ENCODE measurements at regions not wholly inside any gene's neighbourhood (a gene's known extent, or its start where the extent isn't known, plus 50 kb on each side); places are given as distances from the start of the nearest gene placed in this dataset.

DNA sequence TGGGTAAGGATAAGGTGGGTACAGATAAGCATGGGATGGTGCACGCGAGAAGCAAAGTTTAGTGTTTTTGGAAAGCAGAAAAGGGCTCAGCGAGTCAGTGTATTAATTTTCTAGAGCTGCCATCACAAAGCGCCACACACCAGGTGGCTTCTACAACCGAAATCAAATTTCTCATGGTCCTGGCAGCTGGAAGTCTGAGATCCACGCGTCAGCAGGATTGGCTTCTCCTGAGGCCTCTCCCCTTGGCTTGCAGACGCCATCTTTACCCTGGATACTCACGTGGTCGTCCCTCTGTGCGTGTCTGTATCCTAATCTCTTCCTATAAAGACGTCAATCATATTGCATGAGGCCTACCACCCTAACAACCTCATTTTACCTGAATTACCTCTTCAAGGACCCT, 51.5 kb upstream of the USP29 start:
- H4K20me1 ChIP-seq (replicated peaks; ENCODE audit: control insufficient read depth, insufficient read depth, low read length): no peaks in the 10 kb centered on the region
- no peaks in the 10 kb centered on the region for H3K9me1 ChIP-seq (ENCODE audit: control insufficient read depth, insufficient read depth, low read length)
- no peak overlapping the region for H3K4me2 ChIP-seq (ENCODE audit: insufficient read depth, low read length)
- CTCF ChIA-PET (ENCODE audit: low intra/inter-chr PET ratio): no interaction called here
- no peak overlapping the region for H3K4me3 ChIP-seq
- no TSS peak for BruUV-seq (replicated peaks)
- H2AFZ ChIP-seq (ENCODE audit: low read depth, low read length): no peak overlapping the region
- WGBS (ENCODE audit: insufficient coverage, low coverage, missing lambda C conversion rate): 1% methylated on average over 12 of the region's 12 CpGs
- FAIRE-seq: no peak
- H3K36me3 ChIP-seq (ENCODE audit: control insufficient read depth, insufficient read depth, low read length): no peaks in the 10 kb centered on the region
- intact Hi-C loops (cut with micrococcal nuclease): no loop called here
- H3K27ac ChIP-seq (ENCODE audit: extremely low read depth, low read depth, low read length): no peak overlapping the region
- no peak for ATAC-seq
- in situ Hi-C loops (cut with MboI): no loop called here
- POLR2A ChIA-PET: no interaction called here
- no peak overlapping the region for H3K9ac ChIP-seq (ENCODE audit: insufficient read depth in 1 of 2, low read depth in 2 of 2, low read length in 2 of 2)
- H3K4me1 ChIP-seq (replicated peaks in 1 of 2; ENCODE audit: control insufficient read depth in 2 of 2, insufficient read depth in 2 of 2, low read length in 2 of 2): no peaks in the 10 kb centered on the region
- H3K9me3 ChIP-seq (replicated peaks; ENCODE audit: control insufficient read depth, insufficient read depth, low read depth, low read length): no peaks in the 10 kb centered on the region; the same call in 1 of the 2 replicates
- TF ChIP-seq, protein P1, sequence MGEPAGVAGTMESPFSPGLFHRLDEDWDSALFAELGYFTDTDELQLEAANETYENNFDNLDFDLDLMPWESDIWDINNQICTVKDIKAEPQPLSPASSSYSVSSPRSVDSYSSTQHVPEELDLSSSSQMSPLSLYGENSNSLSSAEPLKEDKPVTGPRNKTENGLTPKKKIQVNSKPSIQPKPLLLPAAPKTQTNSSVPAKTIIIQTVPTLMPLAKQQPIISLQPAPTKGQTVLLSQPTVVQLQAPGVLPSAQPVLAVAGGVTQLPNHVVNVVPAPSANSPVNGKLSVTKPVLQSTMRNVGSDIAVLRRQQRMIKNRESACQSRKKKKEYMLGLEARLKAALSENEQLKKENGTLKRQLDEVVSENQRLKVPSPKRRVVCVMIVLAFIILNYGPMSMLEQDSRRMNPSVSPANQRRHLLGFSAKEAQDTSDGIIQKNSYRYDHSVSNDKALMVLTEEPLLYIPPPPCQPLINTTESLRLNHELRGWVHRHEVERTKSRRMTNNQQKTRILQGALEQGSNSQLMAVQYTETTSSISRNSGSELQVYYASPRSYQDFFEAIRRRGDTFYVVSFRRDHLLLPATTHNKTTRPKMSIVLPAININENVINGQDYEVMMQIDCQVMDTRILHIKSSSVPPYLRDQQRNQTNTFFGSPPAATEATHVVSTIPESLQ (CRISPR knock-in tag; IDR thresholded peaks at IDR 0.05): no peak
- no peak for TF ChIP-seq CBX8 (IDR thresholded peaks at IDR 0.05; ENCODE audit: borderline replicate concordance, extremely low read depth, low read depth, low read length, poor library complexity, severe bottlenecking)
- no peak for TF ChIP-seq SMARCC2 (IDR thresholded peaks at IDR 0.05; ENCODE audit: low read depth)
- TF ChIP-seq, protein P2, sequence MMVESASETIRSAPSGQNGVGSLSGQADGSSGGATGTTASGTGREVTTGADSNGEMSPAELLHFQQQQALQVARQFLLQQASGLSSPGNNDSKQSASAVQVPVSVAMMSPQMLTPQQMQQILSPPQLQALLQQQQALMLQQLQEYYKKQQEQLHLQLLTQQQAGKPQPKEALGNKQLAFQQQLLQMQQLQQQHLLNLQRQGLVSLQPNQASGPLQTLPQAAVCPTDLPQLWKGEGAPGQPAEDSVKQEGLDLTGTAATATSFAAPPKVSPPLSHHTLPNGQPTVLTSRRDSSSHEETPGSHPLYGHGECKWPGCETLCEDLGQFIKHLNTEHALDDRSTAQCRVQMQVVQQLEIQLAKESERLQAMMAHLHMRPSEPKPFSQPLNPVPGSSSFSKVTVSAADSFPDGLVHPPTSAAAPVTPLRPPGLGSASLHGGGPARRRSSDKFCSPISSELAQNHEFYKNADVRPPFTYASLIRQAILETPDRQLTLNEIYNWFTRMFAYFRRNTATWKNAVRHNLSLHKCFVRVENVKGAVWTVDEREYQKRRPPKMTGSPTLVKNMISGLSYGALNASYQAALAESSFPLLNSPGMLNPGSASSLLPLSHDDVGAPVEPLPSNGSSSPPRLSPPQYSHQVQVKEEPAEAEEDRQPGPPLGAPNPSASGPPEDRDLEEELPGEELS (CRISPR knock-in tag; IDR thresholded peaks at IDR 0.05; ENCODE audit: borderline replicate concordance): no peak
- TF ChIP-seq ZNF785 (CRISPR knock-in tag; IDR thresholded peaks at IDR 0.05): no peak
- TF ChIP-seq TBP (optimal IDR thresholded peaks at IDR 0.05; ENCODE audit: low read depth, low read length): no peak
- TF ChIP-seq ZBTB7A (IDR thresholded peaks at IDR 0.05; ENCODE audit: borderline replicate concordance, control insufficient read depth, low read depth, low read length): no peak
- no peak for TF ChIP-seq HDGF (IDR thresholded peaks at IDR 0.05)
- no peak for TF ChIP-seq ATF7 (IDR thresholded peaks at IDR 0.05)
- TF ChIP-seq HMG20A (CRISPR knock-in tag; conservative IDR thresholded peaks at IDR 0.05): no peak
- TF ChIP-seq, protein P3, sequence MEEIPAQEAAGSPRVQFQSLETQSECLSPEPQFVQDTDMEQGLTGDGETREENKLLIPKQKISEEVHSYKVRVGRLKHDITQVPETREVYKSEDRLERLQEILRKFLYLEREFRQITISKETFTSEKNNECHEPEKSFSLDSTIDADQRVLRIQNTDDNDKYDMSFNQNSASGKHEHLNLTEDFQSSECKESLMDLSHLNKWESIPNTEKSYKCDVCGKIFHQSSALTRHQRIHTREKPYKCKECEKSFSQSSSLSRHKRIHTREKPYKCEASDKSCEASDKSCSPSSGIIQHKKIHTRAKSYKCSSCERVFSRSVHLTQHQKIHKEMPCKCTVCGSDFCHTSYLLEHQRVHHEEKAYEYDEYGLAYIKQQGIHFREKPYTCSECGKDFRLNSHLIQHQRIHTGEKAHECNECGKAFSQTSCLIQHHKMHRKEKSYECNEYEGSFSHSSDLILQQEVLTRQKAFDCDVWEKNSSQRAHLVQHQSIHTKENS (CRISPR knock-in tag; IDR thresholded peaks at IDR 0.05): no peak
- no peak for TF ChIP-seq TRIM24 (IDR thresholded peaks at IDR 0.05)
- TF ChIP-seq TAF9B (IDR thresholded peaks at IDR 0.05; ENCODE audit: partially characterized antibody): no peak
- TF ChIP-seq, protein P4, sequence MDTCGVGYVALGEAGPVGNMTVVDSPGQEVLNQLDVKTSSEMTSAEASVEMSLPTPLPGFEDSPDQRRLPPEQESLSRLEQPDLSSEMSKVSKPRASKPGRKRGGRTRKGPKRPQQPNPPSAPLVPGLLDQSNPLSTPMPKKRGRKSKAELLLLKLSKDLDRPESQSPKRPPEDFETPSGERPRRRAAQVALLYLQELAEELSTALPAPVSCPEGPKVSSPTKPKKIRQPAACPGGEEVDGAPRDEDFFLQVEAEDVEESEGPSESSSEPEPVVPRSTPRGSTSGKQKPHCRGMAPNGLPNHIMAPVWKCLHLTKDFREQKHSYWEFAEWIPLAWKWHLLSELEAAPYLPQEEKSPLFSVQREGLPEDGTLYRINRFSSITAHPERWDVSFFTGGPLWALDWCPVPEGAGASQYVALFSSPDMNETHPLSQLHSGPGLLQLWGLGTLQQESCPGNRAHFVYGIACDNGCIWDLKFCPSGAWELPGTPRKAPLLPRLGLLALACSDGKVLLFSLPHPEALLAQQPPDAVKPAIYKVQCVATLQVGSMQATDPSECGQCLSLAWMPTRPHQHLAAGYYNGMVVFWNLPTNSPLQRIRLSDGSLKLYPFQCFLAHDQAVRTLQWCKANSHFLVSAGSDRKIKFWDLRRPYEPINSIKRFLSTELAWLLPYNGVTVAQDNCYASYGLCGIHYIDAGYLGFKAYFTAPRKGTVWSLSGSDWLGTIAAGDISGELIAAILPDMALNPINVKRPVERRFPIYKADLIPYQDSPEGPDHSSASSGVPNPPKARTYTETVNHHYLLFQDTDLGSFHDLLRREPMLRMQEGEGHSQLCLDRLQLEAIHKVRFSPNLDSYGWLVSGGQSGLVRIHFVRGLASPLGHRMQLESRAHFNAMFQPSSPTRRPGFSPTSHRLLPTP (IDR thresholded peaks at IDR 0.05; ENCODE audit: borderline replicate concordance, extremely low read depth, insufficient read length): no peak
- H3K79me2 ChIP-seq (ENCODE audit: control insufficient read depth, insufficient read depth, low read length): no peaks in the 10 kb centered on the region
- DNase-seq (ENCODE audit: extremely low read depth in 1 of 4, low spot score in 3 of 4): no peak
- no peaks in the 10 kb centered on the region for H3K27me3 ChIP-seq (ENCODE audit: control insufficient read depth in 2 of 2, insufficient read depth in 2 of 2, low read length in 2 of 2)

Data from K562 (cell line).